Neural cell (in vitro differentiated cells): ENCODE measurements at regions not wholly inside any gene's neighbourhood (a gene's known extent, or its start where the extent isn't known, plus 50 kb on each side); places are given as distances from the start of the nearest gene placed in this dataset.
"Not testable (repeated sequence)": the region's sequence is repeated elsewhere in the genome, so short reads cannot be mapped to it uniquely, and the experiment has no call there.

ENCODE experiments used
- H2AFZ ChIP-seq: fragments of 200-600, 300-800 bp; sonication (generic), shearing (Covaris generic); 2 replicates; pipeline ENCODE4 v1.6.0; 2014; ENCODE audit warnings: low read depth, mild to moderate bottlenecking, antibody characterized with exemption, low read length, moderate library complexity
- H3F3A ChIP-seq: fragments of 200-600 bp; shearing (Covaris generic); 2 replicates; pipeline ENCODE4 v1.6.1; 2016; ENCODE audit warnings: mild to moderate bottlenecking, moderate library complexity, mixed read lengths, antibody characterized with exemption, low read length; ENCODE audit not compliant: insufficient read depth, poor library complexity, severe bottlenecking
- H3K27ac ChIP-seq: fragments of 200-600, 300-800 bp; sonication (generic), shearing (Covaris generic); 2 replicates; pipeline ENCODE4 v1.5.1; 2014; ENCODE audit warnings: mild to moderate bottlenecking, low read length, moderate library complexity
- H3K27me3 ChIP-seq: fragments of 300-800, 200-600 bp; sonication (generic), shearing (Covaris generic); 2 replicates; pipeline ENCODE4 v1.6.0; 2014; ENCODE audit warnings: mild to moderate bottlenecking, low read depth, low read length, moderate library complexity; ENCODE audit not compliant: insufficient read depth
- H3K36me3 ChIP-seq: fragments of 300-800, 200-600 bp; sonication (generic), shearing (Covaris generic); 2 replicates; pipeline ENCODE4 v1.5.1; 2014; ENCODE audit warnings: mild to moderate bottlenecking, antibody characterized with exemption, low read length, moderate library complexity; ENCODE audit not compliant: insufficient read depth
- H3K4me2 ChIP-seq: fragments of 300-800, 200-600 bp; sonication (generic), shearing (Covaris generic); 2 replicates; pipeline ENCODE4 v1.6.0; 2014; ENCODE audit warnings: mild to moderate bottlenecking, low read length
- H3K4me3 ChIP-seq: fragments of 300-800, 200-600 bp; sonication (generic), shearing (Covaris generic); 2 replicates; pipeline ENCODE4 v1.5.1; 2014; ENCODE audit warnings: mild to moderate bottlenecking, low read length, moderate library complexity
- H3K79me2 ChIP-seq: fragments of 200-600 bp; shearing (Covaris generic); replicated peaks from 2 replicates; pipeline ENCODE4 v1.6.0; 2014; ENCODE audit warnings: mild to moderate bottlenecking, low read length, moderate library complexity; ENCODE audit not compliant: insufficient read depth
- H3K9ac ChIP-seq: fragments of 300-800, 200-600 bp; sonication (generic), shearing (Covaris generic); 2 replicates; pipeline ENCODE4 v1.6.1; 2016; ENCODE audit warnings: mild to moderate bottlenecking, low read length, mixed read lengths
- H3K9me2 ChIP-seq: fragments of 200-600 bp; shearing (Covaris generic); 2 replicates; pipeline ENCODE4 v1.6.1; 2016; ENCODE audit warnings: mild to moderate bottlenecking, low read length, mixed read lengths; ENCODE audit not compliant: insufficient read depth
- H3K9me3 ChIP-seq: fragments of 200-600, 300-800 bp; sonication (generic), shearing (Covaris generic); 2 replicates; pipeline ENCODE4 v1.6.1; 2016; ENCODE audit warnings: mild to moderate bottlenecking, mixed run types, low read length, moderate library complexity, mixed read lengths
- H4K20me1 ChIP-seq: fragments of 200-600 bp; shearing (Covaris generic); 2 replicates; pipeline ENCODE4 v1.6.1; 2016; ENCODE audit warnings: mild to moderate bottlenecking, mixed run types; ENCODE audit not compliant: insufficient read depth
- EP300 ChIP-seq: fragments of 450-650 bp; conservative IDR thresholded peaks from 2 replicates; pipeline ENCODE4 v1.6.1; 2014; ENCODE audit warnings: antibody characterized with exemption, mild to moderate bottlenecking, moderate library complexity; ENCODE audit not compliant: poor library complexity, severe bottlenecking
- EZH2 ChIP-seq: fragments of 200-600, 300-800 bp; shearing (Covaris generic), sonication (generic); IDR thresholded peaks from 2 replicates; pipeline ENCODE4 v1.6.1; 2014; ENCODE audit warnings: antibody characterized with exemption, low read length, borderline replicate concordance, mild to moderate bottlenecking; ENCODE audit not compliant: insufficient read depth, poor library complexity, severe bottlenecking
- MXI1 ChIP-seq: fragments of 450-650 bp; conservative IDR thresholded peaks from 2 replicates; pipeline ENCODE4 v1.6.1; 2014; ENCODE audit warnings: antibody characterized with exemption, mild to moderate bottlenecking; ENCODE audit not compliant: poor library complexity, severe bottlenecking
- POLR2AphosphoS5 ChIP-seq: IDR thresholded peaks from 2 replicates; pipeline ENCODE4 v1.6.1; 2012
- RAD21 ChIP-seq: fragments of 450-650 bp; conservative IDR thresholded peaks from 2 replicates; pipeline ENCODE4 v1.6.1; 2014; ENCODE audit warnings: antibody characterized with exemption, mild to moderate bottlenecking, moderate library complexity
- REST ChIP-seq: IDR thresholded peaks from 2 replicates; pipeline ENCODE4 v1.6.1; 2012; ENCODE audit warnings: borderline replicate concordance
- TAF1 ChIP-seq: IDR thresholded peaks from 2 replicates; pipeline ENCODE4 v1.6.1; 2012; ENCODE audit warnings: low read depth
- TF ChIP-seq, protein P1 (sequence below): fragments of 450-650 bp; IDR thresholded peaks from 2 replicates; pipeline ENCODE4 v1.5.1; 2014; ENCODE audit warnings: antibody characterized with exemption, mild to moderate bottlenecking, moderate library complexity; ENCODE audit not compliant: poor library complexity, severe bottlenecking

DNA sequence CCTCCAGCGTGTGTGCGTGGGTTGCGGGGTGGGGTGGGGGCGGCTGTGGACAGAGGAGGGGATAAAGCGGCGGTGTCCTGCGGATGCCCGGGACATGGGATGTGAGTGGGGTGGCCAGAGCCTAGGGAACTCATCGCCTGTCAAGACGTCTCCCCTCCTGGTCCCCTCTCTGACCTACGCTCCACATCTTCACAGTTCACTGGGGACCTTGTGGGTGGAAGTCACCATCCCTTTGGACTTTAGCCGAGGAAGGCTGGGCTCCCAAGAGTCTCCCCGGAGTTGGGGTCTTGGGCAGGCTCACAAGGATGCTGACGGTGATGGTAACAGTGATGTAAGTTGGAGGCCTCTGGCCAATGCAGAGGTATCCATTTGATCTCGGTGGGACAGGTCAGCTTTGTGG is 760.3 kb upstream of the DEFB115 start:
- H3K36me3 ChIP-seq, H2AFZ ChIP-seq, H3K27me3 ChIP-seq, H3K4me3 ChIP-seq, H3K9me2 ChIP-seq, H3K9ac ChIP-seq, H3K9me3 ChIP-seq, H3F3A ChIP-seq, H3K27ac ChIP-seq, H3K79me2 ChIP-seq, H3K4me2 ChIP-seq, H4K20me1 ChIP-seq: not testable (repeated sequence)

GRCh38 chr20:30499123-30499522 is 758.3 kb upstream of the DEFB115 start:
- no peaks in the 10 kb centered on the region for H3K36me3 ChIP-seq
- H3K9me3 ChIP-seq: no peaks in the 10 kb centered on the region
- no peak overlapping the region for H3K9ac ChIP-seq
- no peak overlapping the region for H2AFZ ChIP-seq
- TF ChIP-seq POLR2AphosphoS5 (no peak), EP300 (no peak), RAD21 (no peak)
- no peaks in the 10 kb centered on the region for H3K79me2 ChIP-seq
- H3F3A ChIP-seq: no peaks in the 10 kb centered on the region
- no peaks in the 10 kb centered on the region for H3K27me3 ChIP-seq
- H3K9me2 ChIP-seq: no peaks in the 10 kb centered on the region
- H3K4me3 ChIP-seq: no peak overlapping the region
- no peak overlapping the region for H3K4me2 ChIP-seq
- H4K20me1 ChIP-seq: no peaks in the 10 kb centered on the region
- no peak overlapping the region for H3K27ac ChIP-seq

DNA sequence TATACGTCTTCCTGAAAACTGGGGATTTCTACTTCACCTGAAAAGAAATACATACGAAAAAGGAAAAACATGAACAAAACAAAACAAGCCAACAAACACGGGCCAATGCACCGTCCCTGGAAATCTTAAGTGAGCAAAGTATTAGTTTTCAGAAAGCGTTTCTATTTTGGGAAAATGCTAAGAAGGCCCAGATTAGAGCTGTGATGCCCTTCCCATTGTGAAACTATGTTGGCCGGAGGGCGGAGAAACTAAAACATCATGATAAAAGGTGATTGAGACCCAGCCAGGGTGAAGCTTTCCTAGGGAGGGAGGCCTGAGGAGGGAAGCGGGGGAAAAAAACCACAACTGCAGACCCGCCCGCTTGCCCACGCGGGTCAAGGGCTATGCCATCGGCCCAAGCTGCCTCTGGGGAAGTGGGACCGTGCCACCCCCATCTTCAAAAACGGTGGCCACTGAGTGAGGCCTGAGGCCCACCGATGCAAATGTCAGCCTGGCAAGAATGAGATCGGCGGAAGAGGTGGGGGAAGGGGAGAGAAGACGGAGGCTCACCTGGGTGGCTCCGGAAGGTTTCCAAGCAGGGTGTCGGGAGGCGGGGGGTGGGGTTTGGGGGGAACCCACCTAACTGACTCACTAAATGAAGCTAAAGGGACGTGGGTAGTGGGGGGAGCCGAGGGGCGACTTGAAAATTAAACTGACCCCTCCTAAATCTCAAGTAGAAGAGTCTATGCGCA is 757.6 kb upstream of the DEFB115 start:
- not testable (repeated sequence) for H3K9me2 ChIP-seq, H3K9me3 ChIP-seq, H3K79me2 ChIP-seq, H2AFZ ChIP-seq, H3K27ac ChIP-seq, H3F3A ChIP-seq, H3K4me2 ChIP-seq, H3K27me3 ChIP-seq, H3K36me3 ChIP-seq, H3K4me3 ChIP-seq, H4K20me1 ChIP-seq, H3K9ac ChIP-seq

DNA sequence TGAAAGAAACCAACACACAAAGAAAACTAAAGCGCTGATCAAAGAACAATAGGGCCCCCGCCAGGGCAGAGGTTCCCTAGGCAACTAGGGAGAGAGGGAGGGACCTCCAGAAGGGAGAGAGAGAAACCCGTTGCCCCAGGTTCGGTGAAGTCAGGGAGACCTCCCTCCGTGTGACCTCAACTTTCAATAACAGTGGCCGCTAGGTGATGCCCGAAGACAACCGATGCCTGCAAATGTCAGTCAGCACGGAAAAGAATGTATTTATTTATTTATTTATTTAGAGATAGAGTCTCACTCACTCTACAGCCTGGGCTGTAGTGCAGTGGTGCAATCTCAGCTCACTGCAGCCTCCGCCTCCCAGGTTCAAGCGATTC is 757.0 kb upstream of the DEFB115 start:
- not testable (repeated sequence) for H4K20me1 ChIP-seq, H3K36me3 ChIP-seq, H3K79me2 ChIP-seq, H3K9me2 ChIP-seq, H3K4me3 ChIP-seq, H3K4me2 ChIP-seq, H3F3A ChIP-seq, H3K9ac ChIP-seq, H3K9me3 ChIP-seq, H3K27ac ChIP-seq, H2AFZ ChIP-seq, H3K27me3 ChIP-seq

- no peak overlapping the region for H3K9ac ChIP-seq
- H3K27me3 ChIP-seq: no peaks in the 10 kb centered on the region
- TF ChIP-seq TAF1 (no peak), EP300 (no peak), REST (no peak), EZH2 (no peak), RAD21 (no peak), MXI1 (no peak)
- TF ChIP-seq, protein P1, sequence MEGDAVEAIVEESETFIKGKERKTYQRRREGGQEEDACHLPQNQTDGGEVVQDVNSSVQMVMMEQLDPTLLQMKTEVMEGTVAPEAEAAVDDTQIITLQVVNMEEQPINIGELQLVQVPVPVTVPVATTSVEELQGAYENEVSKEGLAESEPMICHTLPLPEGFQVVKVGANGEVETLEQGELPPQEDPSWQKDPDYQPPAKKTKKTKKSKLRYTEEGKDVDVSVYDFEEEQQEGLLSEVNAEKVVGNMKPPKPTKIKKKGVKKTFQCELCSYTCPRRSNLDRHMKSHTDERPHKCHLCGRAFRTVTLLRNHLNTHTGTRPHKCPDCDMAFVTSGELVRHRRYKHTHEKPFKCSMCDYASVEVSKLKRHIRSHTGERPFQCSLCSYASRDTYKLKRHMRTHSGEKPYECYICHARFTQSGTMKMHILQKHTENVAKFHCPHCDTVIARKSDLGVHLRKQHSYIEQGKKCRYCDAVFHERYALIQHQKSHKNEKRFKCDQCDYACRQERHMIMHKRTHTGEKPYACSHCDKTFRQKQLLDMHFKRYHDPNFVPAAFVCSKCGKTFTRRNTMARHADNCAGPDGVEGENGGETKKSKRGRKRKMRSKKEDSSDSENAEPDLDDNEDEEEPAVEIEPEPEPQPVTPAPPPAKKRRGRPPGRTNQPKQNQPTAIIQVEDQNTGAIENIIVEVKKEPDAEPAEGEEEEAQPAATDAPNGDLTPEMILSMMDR: no peak
- H3K4me2 ChIP-seq: no peak overlapping the region
- H3K27ac ChIP-seq: no peak overlapping the region
- H3K79me2 ChIP-seq: no peaks in the 10 kb centered on the region
- H3K9me3 ChIP-seq: no peaks in the 10 kb centered on the region
- no peak overlapping the region for H3K4me3 ChIP-seq
- no peaks in the 10 kb centered on the region for H3K36me3 ChIP-seq
- no peak overlapping the region for H2AFZ ChIP-seq
- H3K9me2 ChIP-seq: no peaks in the 10 kb centered on the region
- H3F3A ChIP-seq: no peaks in the 10 kb centered on the region
- no peaks in the 10 kb centered on the region for H4K20me1 ChIP-seq
These were observed 756.5 kb upstream of the DEFB115 start for GRCh38 chr20:30500829-30501440.
